GM04504 (cell line): ENCODE measurements at regions not wholly inside any gene's neighbourhood (a gene's known extent, or its start where the extent isn't known, plus 50 kb on each side); places are given as distances from the start of the nearest gene placed in this dataset.

Source experiments
- DNase-seq: peaks from one replicate; pipeline ENCODE4 v3.0.0-alpha.2; 2012; ENCODE audit warnings: low read depth

DNA sequence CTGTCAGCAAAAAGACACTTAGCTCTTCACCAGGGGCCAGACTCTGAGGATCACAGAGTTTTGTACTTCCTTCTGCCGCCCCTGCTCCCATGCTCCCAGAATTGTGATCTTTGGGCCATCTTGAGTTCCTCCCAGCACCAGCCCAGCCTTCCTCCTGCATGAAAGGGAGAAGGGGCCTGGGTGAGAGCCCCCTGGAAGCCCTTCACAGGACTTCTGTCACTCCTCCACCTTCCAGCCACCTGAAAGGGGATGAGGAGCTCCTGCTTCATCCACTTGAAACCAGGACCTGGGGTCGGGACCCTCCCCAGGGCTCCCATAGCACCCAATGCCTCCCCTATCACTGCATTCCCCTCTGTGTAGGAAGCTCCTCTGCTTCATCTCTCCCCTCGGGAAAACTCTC is 174.2 kb downstream of the BUD13 start:
- no peak for DNase-seq

- DNase-seq = no peak
These were observed 174.8 kb downstream of the BUD13 start for GRCh38 chr11:116598036-116598435.

DNA sequence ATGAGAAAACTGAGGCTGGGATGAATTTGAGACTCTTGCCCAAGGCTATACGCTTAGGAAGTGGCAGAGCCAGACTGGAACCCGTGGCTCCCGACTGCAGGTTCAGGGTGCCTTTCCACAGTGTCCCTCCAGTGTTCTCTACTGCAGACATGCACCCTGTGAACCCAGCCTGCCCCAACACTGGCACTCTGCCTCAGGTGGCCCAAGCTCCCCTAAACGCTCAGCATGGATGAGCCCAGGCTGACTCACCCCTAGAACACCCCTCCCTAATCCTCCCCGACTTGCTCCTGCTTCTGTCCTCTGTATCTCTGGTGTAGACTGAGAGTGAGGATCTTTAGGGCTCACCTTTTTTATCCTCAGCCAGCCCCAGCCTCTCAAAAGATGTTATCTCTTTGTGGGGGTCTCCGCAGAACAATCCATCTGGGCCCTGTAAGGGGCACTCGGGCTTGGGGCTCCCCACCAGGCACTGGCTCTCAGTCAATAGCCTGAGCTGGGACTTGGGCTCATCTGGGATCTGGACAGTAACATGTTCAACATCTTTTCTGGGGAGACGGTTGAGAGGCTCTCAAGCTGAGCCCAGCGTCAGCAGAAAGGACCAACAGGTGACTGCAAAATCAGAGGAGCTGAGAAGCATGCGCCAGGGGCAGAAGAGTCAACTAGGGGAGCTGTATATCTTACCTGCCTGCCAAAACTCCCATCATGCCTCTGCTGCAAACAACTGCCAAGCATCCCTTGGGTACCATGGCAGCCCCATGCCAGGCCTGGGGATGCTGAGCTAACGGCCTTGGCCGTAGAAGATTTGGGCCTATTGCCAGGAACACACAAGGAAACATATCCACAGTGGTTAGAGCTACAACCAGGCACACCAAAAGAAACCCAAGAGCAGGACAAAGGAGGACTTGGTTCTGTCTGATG is 176.2 kb downstream of the BUD13 start:
- no peak for DNase-seq

- DNase-seq = no peak
These were observed 177.4 kb downstream of the BUD13 start for GRCh38 chr11:116595305-116595880.

- no peak for DNase-seq
These were observed 181.8 kb downstream of the BUD13 start for GRCh38 chr11:116590844-116591570.

GRCh38 chr11:116589402-116589801 is 183.4 kb downstream of the BUD13 start:
- no peak for DNase-seq

DNA sequence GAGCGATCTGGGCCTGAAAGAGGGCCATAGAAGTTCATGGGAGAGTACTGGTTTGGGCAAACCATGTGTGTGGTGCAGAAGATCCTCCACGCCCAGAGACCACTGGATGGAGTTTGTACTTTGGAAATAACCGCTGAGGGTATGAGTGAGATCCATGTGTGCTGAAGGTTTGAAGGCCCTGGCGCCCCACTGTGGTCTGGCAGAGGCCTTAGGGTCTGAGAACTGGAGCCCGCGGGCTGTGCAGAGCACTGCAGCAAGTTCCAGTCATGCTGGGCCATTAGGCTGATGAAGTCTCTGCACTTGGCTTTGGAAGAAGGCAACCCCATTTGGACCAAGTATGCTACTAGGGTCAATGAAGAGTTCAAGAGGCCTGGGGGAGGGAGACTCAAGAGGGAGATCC is 186.4 kb downstream of the BUD13 start:
- no peak for DNase-seq

DNA sequence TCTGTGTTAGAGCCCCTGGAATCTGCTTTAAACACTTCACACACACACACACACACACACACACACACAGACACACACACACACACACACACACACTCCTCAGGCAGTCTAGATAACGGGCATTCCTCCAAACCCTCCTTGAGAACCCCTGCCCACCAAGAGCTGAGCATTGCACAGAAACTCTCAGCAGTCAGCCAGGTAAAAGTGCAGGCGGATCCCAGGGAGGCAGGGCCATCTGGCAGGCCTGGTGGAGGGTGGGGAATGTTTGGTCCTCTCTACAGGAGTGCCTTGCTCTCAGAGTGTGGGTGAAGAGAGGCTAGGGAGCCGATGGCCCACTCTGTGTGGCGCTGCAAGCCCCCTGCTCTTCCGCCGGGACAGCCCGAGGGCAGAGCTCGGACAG is 190.2 kb downstream of the BUD13 start:
- no peak for DNase-seq

DNA sequence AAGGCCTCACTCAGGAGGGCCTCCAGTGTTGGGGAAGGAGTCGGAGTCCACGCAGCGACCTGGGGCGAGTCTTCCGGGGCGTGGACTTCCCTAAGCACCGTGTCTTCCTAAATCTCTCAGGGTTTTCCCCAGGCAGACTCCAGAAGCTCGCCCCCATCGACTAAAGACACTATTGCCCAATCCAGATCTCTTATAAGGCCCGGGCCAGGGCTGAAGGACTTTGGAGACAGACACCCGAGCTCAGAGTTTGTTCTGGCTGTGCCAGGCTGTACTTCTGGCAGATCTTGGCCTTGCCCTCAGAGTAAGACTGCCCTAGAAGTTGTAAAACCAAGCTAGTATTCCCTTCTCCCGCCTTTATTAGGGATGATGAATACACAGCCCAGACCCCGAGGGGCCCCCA is 191.4 kb downstream of the BUD13 start:
- no peak for DNase-seq

DNA sequence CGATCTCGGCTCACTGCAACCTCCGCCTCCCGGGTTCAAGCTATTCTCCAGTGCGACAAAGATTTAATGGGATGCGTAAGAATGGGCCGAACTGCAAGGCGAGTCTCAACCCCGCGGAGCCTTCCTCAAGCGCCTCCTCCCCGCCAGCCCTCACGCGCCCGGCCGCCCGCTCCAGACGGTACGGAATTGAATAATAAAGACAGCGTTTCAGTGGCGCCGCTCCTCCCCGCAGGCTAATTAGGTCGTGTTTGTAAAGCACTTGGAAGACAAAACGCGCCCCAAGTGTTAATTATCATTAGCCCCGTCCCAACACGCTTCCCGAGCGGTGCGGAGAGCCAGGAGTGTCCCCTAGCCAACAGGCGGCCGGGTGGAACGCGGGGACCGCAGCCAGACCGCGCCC is 192.0 kb downstream of the BUD13 start:
- no peak for DNase-seq

- no peak for DNase-seq
These were observed 192.7 kb downstream of the BUD13 start for GRCh38 chr11:116579857-116580727.

- DNase-seq = no peak
These were observed 193.6 kb downstream of the BUD13 start for GRCh38 chr11:116579031-116579653.

DNA sequence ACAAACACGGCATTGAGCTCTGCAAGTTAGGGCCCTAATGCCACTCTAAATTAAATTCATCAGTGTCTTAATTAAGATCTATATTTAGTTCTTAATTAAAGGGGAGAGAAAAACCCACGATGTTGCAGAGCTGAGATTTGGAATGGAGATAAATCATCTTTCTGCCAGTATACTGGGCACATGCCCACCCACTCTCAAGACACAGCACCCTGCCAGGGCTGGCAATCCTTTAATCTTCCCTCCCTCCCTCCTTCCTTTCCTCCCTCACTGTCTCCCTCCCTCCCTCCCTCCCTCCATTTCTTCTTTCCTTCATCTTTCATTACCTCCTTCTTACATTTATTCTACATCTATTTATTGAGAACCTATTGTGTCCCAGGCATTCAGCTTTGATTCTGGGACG is 194.8 kb downstream of the BUD13 start:
- DNase-seq = no peak

DNA sequence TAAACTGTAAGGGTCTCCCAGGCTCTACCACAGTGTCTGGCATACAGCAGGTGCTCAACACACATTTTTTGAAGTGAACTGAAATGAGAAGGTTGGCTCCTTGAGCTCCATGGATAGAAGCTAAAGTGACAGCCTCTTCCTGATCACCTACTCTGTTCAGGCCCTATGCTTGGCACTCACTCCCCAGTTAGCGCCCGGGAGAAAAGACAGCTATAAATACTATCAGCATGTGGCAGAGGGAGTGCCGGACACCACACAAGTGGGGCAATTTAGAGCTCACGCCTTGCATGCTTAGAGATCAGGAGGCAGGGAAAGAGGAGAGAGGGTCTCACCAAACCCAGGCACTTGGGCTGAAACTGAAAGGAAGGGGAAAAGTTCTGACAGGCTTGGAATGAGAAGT is 195.5 kb downstream of the BUD13 start:
- DNase-seq = no peak

DNA sequence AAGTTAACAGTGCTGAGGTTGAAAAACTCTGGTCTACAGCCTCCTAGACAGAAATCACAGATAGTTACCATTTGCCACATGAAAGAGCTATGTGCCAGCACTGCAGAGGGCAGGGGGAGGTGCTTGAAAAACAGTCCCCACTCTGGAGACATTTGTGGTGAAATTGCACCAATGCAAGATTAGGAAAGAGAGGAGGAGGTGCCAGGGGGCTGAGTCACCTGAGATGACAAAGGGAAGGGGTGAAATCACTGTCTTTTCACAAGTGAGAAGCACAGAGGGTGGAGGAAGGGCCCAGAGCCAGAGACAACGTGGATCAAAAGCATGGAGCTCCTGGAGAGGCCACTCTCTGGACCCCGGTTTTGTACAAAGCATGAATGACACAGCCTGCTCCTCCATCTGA is 196.3 kb downstream of the BUD13 start:
- no peak for DNase-seq

DNA sequence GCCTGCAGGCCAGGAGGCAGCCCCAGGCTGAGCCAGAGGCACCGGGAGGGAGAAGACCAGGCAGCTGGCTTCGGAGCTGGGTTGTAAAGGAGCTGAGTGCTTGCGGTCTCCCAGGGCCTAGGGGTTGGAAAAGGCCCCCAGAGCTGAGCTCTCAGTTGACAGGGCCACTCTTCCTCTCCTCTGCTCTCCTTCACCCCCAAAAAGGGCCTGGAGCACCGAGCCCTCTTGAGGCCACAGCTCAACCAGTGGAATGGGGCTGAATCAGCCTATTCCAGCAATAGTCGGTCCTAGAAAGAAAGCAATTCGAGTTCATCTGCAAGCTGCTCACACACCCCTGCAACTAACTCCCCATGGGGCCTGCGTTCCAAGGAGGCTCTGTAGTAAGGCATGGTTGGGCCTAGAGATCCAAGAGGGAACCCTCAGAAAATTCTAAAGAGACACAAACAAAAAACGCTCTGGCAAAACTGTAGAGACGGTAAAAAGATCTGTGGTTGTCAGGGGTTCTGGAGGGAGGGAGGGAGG is 205.0 kb downstream of the BUD13 start:
- DNase-seq = no peak

DNA sequence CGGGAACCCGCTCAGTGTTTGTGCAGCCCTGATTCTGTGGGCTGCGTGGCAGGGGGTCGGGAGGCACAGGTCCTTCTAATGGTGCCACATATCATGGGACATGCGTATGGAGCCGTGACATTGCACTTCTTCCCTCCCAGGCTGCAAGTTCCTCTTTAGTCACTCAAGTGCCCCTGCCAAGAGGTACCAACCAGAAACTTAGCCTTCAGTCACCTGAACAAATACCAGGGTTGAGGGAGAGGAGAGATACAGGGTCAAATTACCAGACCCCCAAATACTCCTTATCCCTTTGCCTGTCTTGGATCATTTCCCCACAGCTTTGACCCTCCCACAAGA is 209.1 kb downstream of the BUD13 start:
- no peak for DNase-seq

GRCh38 chr11:116563028-116563711 is 209.6 kb downstream of the BUD13 start:
- peak; percentile 20 for DNase-seq

DNA sequence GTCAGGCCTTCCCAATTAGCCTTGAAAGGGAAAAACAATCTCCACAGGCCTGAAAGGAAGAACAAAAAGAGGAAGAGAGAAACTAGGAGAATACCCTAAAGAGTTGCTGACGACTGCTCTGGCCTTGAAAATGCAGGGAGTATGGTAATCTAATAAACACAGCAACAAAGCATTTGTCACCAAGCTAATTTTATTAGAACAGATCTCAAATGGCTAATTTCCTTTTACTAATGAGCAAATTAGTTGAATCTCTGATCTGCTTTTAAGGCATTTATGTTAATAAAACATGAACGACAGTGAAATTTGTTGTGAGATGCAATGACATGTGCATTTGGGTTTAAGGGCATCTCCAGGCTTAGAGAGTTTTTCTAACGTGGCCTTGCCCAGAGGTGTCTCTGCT is 212.2 kb downstream of the BUD13 start:
- DNase-seq = no peak

DNA sequence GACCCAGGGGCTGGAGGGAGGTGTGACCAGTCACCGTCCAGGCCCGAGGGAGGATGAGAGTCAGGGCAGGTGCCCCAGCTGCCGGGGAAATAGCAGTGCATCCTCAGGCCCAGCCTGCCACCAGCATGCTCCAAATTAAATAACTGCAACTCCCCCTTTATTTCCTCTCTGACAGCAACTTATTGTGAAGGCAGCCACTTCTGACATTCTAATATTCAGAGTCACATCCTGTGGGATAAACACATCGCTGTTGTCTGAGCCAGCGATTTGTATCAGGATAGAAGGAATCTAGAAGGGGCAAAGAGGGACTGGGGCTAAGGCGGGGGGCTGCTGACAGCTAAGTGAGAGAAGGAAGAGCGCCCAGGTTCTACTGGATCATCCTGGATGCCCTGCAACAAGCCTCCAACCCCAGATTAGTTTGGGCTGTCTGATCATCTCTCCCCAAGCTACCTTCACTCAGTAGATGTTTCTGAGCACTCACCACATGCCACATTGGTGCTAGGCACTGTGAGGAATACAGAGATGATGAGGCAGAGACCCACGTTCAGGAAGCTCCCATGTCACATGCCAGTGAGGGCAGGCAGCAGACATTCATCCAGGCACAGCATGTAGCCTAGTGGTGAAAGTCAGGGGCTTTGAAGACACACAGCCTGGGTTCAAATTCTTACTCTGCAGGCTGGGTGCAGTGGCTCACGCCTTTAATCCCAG is 214.1 kb downstream of the BUD13 start:
- peak; percentile 44 for DNase-seq
